ENCODE measurements at regions not wholly inside any gene's neighbourhood (a gene's known extent, or its start where the extent isn't known, plus 50 kb on each side); places are given as distances from the start of the nearest gene placed in this dataset.

GRCh38 chr13:56400774-56401173 is 739.9 kb upstream of the PRR20A start:
- H3K27me3 Mint-ChIP-seq (ENCODE audit: low read depth) = no peaks in the 10 kb centered on the region
- ChIA-PET CTCF (no interaction called here), POLR2A (interaction anchor here (0.6 kb wide), 1 partner anchor 54 kb away, joined by 7 read pairs; no protein-coding TSS in a partner anchor)
- no peak overlapping the region for H3K27ac Mint-ChIP-seq
- TF ChIP-seq ELF4 (CRISPR knock-in tag; IDR thresholded peaks at IDR 0.05; ENCODE audit: low read depth) = no peak
- no peak for TF ChIP-seq ZNF219 (CRISPR knock-in tag; IDR thresholded peaks at IDR 0.05; ENCODE audit: borderline replicate concordance)
- no peak for TF ChIP-seq CREM (CRISPR knock-in tag; IDR thresholded peaks at IDR 0.05)
- no peak for TF ChIP-seq ATF3 (CRISPR knock-in tag; conservative IDR thresholded peaks at IDR 0.05)
- TF ChIP-seq ZNF121 (CRISPR knock-in tag; IDR thresholded peaks at IDR 0.05) = no peak
- no peak for TF ChIP-seq FOXJ3 (CRISPR knock-in tag; IDR thresholded peaks at IDR 0.05; ENCODE audit: borderline replicate concordance)
- no peak for TF ChIP-seq ZNF138 (CRISPR knock-in tag; conservative IDR thresholded peaks at IDR 0.05)
- no peak for TF ChIP-seq SP1 (CRISPR knock-in tag; conservative IDR thresholded peaks at IDR 0.05)
- TF ChIP-seq TEAD4 (CRISPR knock-in tag; IDR thresholded peaks at IDR 0.05) = no peak
- no peak for TF ChIP-seq ZNF416 (CRISPR knock-in tag; IDR thresholded peaks at IDR 0.05)
- no peak for TF ChIP-seq NFATC4 (CRISPR knock-in tag; IDR thresholded peaks at IDR 0.05)
- TF ChIP-seq NFE2L1 (CRISPR knock-in tag; IDR thresholded peaks at IDR 0.05) = no peak
- TF ChIP-seq NFYB (CRISPR knock-in tag; conservative IDR thresholded peaks at IDR 0.05; ENCODE audit: low read depth) = no peak
- no peak for TF ChIP-seq ETV6 (CRISPR knock-in tag; IDR thresholded peaks at IDR 0.05)
- no peak for TF ChIP-seq FOXK1 (CRISPR knock-in tag; IDR thresholded peaks at IDR 0.05)
- no peak for TF ChIP-seq TP53 (CRISPR knock-in tag; IDR thresholded peaks at IDR 0.05)
- TF ChIP-seq MLX (CRISPR knock-in tag; IDR thresholded peaks at IDR 0.05) = no peak
- peaks cover 2% of the 10 kb centered on the region; the same call in 1 of the 2 replicates for H3K36me3 Mint-ChIP-seq
- ATAC-seq = no peak
- H3K9me3 Mint-ChIP-seq = peaks cover 15% of the 10 kb centered on the region
- H3K4me1 Mint-ChIP-seq = peaks cover 7% of the 10 kb centered on the region
- no peak for DNase-seq (ENCODE audit: low spot score)
- no peak overlapping the region for H3K4me3 Mint-ChIP-seq

- CTCF ChIA-PET = no interaction called here
- Mint-ChIP-seq H3K27ac (no peak overlapping the region), H3K4me3 (no peak overlapping the region), H3K9me3 (peaks cover 16% of the 10 kb centered on the region), H3K36me3 (no peaks in the 10 kb centered on the region), H3K27me3 (ENCODE audit: low read depth) (no peaks in the 10 kb centered on the region), H3K4me1 (no peaks in the 10 kb centered on the region)
- ATAC-seq (no peak), DNase-seq (ENCODE audit: low spot score) (no peak)
- POLR2A ChIA-PET = no interaction called here
- TF ChIP-seq MXD4 (CRISPR knock-in tag; IDR thresholded peaks at IDR 0.05; ENCODE audit: borderline replicate concordance) = no peak
- TF ChIP-seq GRHL2 (CRISPR knock-in tag; IDR thresholded peaks at IDR 0.05; ENCODE audit: insufficient replicate concordance, severe bottlenecking) = no peak
- TF ChIP-seq USF2 (CRISPR knock-in tag; IDR thresholded peaks at IDR 0.05) = no peak
- no peak for TF ChIP-seq ELF4 (CRISPR knock-in tag; IDR thresholded peaks at IDR 0.05; ENCODE audit: low read depth)
- no peak for TF ChIP-seq ZNF317 (CRISPR knock-in tag; IDR thresholded peaks at IDR 0.05; ENCODE audit: borderline replicate concordance, low read depth)
- no peak for TF ChIP-seq ZNF263 (CRISPR knock-in tag; IDR thresholded peaks at IDR 0.05; ENCODE audit: low read depth)
- no peak for TF ChIP-seq NFATC4 (CRISPR knock-in tag; IDR thresholded peaks at IDR 0.05)
- no peak for TF ChIP-seq NR3C1 (CRISPR knock-in tag; conservative IDR thresholded peaks at IDR 0.05; ENCODE audit: low read depth)
- TF ChIP-seq ZNF416 (CRISPR knock-in tag; IDR thresholded peaks at IDR 0.05) = no peak
- TF ChIP-seq GTF2I (CRISPR knock-in tag; conservative IDR thresholded peaks at IDR 0.05) = no peak
- no peak for TF ChIP-seq ZNF281 (CRISPR knock-in tag; IDR thresholded peaks at IDR 0.05)
- no peak for TF ChIP-seq ARID4B (CRISPR knock-in tag; IDR thresholded peaks at IDR 0.05; ENCODE audit: borderline replicate concordance)
- no peak for TF ChIP-seq ETV6 (CRISPR knock-in tag; IDR thresholded peaks at IDR 0.05)
- TF ChIP-seq ZNF121 (CRISPR knock-in tag; IDR thresholded peaks at IDR 0.05) = no peak
These were observed 727.9 kb upstream of the PRR20A start for GRCh38 chr13:56412856-56413255.
